ENCODE measurements at regions not wholly inside any gene's neighbourhood (a gene's known extent, or its start where the extent isn't known, plus 50 kb on each side); places are given as distances from the start of the nearest gene placed in this dataset.

- DNase-seq: no peak
- intact Hi-C loops (cut with DNase I): no loop called here
- ATAC-seq (ENCODE audit: poor library complexity): no peak
Measured at GRCh38 chr18:68542846-68543245, 172.1 kb downstream of the TMX3 start.

DNA sequence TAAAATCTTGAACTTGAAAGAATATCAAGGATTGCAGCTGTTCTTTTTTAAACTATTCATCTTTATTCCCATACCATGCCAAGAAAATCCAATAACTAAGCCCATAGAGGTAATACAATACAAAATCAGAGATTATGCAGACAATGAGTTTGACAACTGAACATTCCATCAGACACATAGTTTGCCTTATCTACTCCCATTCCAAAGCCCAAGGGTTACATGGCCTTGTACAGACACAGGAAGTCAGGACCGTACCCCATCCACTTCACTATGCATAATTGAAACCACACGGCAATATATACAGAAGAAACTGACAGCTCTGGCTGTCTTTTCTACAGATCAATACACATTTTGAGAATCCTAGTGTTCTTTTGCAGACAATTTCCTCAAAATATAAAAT is 181.3 kb downstream of the TMX3 start:
- DNase-seq: no peak
- intact Hi-C loops (cut with DNase I): no loop called here
- no peak for ATAC-seq (ENCODE audit: poor library complexity)

DNA sequence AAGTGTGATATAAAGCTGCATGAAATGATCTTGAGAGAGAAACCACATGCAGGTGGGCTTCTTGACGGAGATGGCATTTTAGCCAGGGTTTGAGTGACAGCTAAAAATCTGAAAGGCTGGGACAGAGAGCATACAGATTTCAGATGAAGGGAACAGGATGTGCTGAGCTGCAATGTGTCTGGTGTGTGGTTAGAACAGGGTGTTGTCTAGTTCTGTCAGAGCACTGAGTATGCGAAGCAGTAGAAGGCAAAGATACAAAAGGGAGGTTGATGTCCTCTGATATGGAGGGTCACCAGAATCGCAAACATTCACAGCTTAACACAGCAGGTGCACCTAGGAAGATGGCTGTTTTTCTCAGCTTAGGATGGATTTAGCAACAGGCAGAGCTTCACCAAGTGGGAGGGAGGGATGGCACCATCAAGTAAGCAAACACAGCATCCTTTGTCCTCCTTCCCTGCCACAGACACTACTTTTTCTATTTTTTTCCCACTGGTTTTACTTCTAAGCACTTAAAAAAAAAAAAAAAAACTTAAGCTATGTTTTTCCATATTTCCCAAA is 182.5 kb downstream of the TMX3 start:
- intact Hi-C loops (cut with DNase I): no loop called here
- no peak for ATAC-seq (ENCODE audit: poor library complexity)
- no peak for DNase-seq

DNA sequence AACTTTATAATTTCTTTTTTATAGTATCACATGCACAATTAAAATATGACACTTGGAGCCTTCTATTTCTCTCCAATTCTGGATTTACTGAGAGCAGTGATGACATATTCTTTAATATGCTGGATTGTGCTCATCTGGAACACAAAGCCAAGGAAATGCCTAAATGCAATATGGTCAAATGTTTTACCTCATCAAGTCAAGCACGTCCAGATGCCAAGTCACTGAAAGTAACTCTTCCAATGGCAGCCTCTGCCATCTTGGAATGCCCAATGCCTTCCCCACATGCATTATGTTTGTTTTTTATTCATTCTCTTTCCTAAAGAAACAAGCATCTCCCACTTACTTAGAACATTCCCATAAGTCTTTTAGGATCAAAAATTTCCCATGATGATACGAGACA is 189.8 kb downstream of the TMX3 start:
- ATAC-seq (ENCODE audit: poor library complexity): no peak
- DNase-seq: no peak
- intact Hi-C loops (cut with DNase I): no loop called here

DNA sequence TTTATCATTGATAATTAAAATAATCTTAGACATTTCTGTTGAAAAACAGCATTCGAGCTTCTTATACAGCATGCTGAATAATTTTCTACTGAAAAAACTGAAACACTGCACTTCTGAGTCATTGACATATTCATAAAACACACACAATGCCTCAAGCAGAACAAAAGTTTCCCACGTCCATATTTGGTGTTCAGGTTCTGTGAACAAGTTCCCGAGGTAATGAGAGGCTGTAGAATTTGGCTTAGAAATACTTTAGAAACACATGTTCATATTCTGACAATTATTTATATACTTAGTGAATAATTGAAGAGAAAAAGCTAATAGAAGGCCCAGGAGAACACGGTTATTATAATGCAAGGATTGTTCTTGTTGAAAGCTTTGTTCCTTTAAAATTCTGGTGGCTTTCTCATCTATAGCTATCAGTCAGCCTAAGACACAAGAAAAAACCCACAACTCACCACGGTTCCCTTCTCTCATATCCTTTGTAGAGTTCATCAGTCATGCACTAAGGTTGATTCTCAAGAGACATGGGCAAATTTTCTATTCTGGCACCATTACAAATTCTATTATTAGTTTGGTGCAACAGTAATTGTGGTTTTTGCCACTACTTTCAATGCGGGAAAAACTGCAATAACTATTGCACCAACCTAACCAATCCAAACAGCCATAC is 194.4 kb downstream of the TMX3 start:
- ATAC-seq (ENCODE audit: poor library complexity): no peak
- no peak for DNase-seq
- intact Hi-C loops (cut with DNase I): no loop called here

- DNase-seq (no peak), ATAC-seq (ENCODE audit: poor library complexity) (no peak)
- intact Hi-C loops (cut with DNase I): no loop called here
Measured at GRCh38 chr18:68519336-68519735, 195.6 kb downstream of the TMX3 start.

- ATAC-seq (ENCODE audit: poor library complexity): no peak
Measured at GRCh38 chr18:68509902-68510301, 205.0 kb downstream of the TMX3 start.

GRCh38 chr18:68507781-68508180 is 207.1 kb downstream of the TMX3 start:
- DNase-seq: no peak
- intact Hi-C loops (cut with DNase I): no loop called here
- no peak for ATAC-seq (ENCODE audit: poor library complexity)

More at GRCh38 chr18:68509902-68510301, 205.0 kb downstream of the TMX3 start:
- DNase-seq: no peak
- intact Hi-C loops (cut with DNase I): no loop called here

DNA sequence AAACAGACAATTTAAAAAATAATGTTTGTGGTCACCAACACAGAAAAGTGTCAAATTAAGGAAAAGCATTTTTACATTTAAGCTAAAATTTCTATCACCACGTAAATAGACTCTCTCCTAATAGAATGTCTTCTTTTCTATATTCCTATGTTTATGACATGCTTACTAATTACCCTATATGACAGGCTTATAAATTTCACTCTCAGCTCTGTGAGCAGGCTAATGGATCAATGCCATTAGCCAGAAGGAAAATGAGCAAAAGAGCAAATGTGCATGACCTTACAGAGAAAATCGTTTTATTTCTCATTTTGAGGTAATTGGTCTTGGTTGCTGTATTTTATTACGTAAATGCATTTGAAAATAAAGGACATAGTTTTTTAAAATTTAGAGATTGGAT is 209.7 kb downstream of the TMX3 start:
- no peak for DNase-seq
- intact Hi-C loops (cut with DNase I): no loop called here
- ATAC-seq (ENCODE audit: poor library complexity): no peak

- intact Hi-C loops (cut with DNase I): no loop called here
- DNase-seq: no peak
- no peak for ATAC-seq (ENCODE audit: poor library complexity)
Measured at GRCh38 chr18:68504441-68505177, 210.3 kb downstream of the TMX3 start.

DNA sequence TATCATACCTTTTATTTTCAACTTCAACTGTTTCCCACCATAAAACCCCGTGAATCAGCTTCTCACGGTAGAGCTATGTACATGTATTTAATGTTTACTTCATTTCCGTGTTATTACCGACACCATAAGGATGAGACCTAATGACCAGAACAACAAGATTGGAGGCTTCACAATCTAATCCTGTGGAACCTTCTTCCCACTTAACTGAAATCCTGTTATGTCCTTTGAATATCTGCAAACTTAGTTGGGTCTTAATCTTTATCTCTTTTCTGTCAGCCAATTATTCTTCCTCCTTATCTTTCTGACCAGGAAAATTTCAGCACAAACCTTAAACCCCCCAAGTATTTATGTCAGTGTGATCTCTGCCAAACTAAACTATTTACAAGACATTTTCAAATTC is 214.4 kb downstream of the TMX3 start:
- DNase-seq (no peak), ATAC-seq (ENCODE audit: poor library complexity) (no peak)
- intact Hi-C loops (cut with DNase I): no loop called here

DNA sequence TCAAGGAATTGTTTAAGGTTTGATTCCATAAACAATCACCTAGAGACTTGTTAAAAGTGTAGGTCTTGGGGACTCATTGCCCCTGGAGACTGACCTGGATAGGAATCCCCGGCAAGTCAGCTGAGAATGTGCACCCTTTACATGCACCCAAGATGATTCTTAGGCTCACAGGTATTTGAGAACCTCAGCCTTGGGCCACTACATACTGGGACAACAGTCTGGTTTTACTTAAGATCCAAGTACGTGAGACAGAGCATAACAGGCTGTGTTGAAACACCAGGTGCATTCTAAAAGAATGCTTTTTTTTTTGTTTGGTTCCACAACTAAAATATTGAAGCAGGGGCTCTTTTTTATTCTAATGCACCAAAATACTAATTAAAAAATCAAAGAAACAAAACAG is 215.8 kb downstream of the TMX3 start:
- intact Hi-C loops (cut with DNase I): no loop called here
- no peak for DNase-seq
- no peak for ATAC-seq (ENCODE audit: poor library complexity)

- no peak for DNase-seq
- intact Hi-C loops (cut with DNase I): no loop called here
Measured at GRCh38 chr18:68498636-68499035, 216.3 kb downstream of the TMX3 start.

DNA sequence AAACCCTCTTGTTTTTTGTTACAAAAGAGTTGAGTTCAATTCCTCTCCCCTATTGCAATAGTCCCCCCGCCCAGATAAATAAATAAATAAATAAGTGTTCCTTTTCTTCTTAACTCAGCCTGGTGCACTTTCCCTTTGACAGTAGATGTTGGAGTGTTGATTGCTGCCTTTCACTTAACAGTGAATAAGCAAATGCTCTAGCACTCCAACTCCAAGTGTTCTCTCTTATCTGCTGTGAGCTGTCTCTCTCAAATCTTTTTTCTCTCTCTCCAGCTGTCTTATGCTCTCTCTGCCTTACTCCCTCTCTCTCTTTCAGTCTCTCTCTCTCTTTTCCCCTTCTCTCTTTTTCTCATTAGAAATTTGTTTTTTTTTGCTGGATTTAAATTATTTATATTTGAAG is 216.7 kb downstream of the TMX3 start:
- intact Hi-C loops (cut with DNase I): no loop called here
- no peak for ATAC-seq (ENCODE audit: poor library complexity)

More at GRCh38 chr18:68498636-68499035, 216.3 kb downstream of the TMX3 start:
- no peak for ATAC-seq (ENCODE audit: poor library complexity)

GRCh38 chr18:68494802-68495581 is 219.9 kb downstream of the TMX3 start:
- no peak for DNase-seq
- ATAC-seq (ENCODE audit: poor library complexity): peak; percentile 73
- intact Hi-C loops (cut with DNase I): no loop called here

More for the DNA sequence above, 216.7 kb downstream of the TMX3 start:
- no peak for DNase-seq

- intact Hi-C loops (cut with DNase I): no loop called here
- DNase-seq (no peak), ATAC-seq (ENCODE audit: poor library complexity) (no peak)
Measured at GRCh38 chr18:68489013-68489792, 225.7 kb downstream of the TMX3 start.

- DNase-seq: no peak
- ATAC-seq (ENCODE audit: poor library complexity): no peak
- intact Hi-C loops (cut with DNase I): no loop called here
Measured at GRCh38 chr18:68484241-68484640, 230.7 kb downstream of the TMX3 start.

DNA sequence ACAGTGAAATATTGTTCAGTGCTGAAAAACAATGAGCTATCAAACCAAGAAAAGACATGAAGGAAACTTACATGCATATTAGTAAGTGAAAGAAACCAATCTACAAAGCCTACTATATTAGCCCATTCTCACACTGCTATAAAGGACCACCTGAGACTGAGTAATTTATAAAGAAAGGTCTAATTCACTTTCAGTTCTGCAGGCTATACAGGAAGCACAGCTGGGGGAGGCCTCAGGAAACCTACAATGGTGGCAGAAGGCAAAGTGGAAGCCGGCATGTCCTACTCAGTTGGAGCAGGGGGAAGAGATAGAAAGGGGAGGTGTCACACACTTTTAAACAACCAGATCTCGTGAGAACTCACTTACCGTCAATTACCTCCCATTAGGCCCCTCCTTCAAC is 232.1 kb downstream of the TMX3 start:
- no peak for ATAC-seq (ENCODE audit: poor library complexity)
- DNase-seq: no peak
- intact Hi-C loops (cut with DNase I): no loop called here

DNA sequence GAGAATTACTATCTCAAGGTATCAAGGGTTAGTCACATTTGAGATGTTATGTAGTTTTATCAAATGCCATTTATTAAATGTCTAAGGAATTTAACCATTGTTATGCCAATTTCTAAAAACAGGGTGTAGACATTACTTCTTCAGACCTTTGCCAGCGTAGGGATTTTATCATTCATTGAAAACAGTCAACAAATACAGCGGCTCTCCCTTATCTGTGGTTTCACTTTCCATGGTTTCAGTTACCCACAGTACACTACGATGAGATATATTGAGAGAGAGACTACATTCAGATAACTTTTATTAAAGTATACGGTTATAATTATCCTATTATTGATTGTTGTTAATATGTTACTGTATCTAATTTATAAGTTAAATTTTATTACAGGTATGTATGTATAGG is 234.7 kb downstream of the TMX3 start:
- ATAC-seq (ENCODE audit: poor library complexity): no peak
- intact Hi-C loops (cut with DNase I): no loop called here

More for the DNA sequence above, 234.7 kb downstream of the TMX3 start:
- DNase-seq: no peak
